ENCODE measurements at regions not wholly inside any gene's neighbourhood (a gene's known extent, or its start where the extent isn't known, plus 50 kb on each side); places are given as distances from the start of the nearest gene placed in this dataset.
"Not testable (repeated sequence)": the region's sequence is repeated elsewhere in the genome, so short reads cannot be mapped to it uniquely, and the experiment has no call there.

DNA sequence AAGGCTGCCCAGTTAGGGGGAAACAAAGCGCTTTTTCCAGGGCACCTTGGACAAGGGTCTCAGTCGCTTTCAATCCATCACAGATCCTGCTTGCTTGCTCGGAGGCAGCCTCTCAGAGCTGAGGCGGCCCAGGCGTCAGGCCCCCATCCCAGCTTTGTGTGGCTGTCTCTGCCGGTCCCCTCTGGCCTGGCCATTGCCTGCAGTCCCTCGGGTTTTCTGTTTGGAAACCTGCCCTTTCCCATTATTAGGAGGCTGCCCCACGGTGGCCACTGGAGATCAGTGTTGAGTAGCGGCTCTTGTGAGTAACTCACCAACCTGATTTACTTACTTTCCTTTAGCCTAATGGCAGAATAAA is 216.1 kb downstream of the GLRX3 start:
- DNase-seq = peak; percentile 63

DNA sequence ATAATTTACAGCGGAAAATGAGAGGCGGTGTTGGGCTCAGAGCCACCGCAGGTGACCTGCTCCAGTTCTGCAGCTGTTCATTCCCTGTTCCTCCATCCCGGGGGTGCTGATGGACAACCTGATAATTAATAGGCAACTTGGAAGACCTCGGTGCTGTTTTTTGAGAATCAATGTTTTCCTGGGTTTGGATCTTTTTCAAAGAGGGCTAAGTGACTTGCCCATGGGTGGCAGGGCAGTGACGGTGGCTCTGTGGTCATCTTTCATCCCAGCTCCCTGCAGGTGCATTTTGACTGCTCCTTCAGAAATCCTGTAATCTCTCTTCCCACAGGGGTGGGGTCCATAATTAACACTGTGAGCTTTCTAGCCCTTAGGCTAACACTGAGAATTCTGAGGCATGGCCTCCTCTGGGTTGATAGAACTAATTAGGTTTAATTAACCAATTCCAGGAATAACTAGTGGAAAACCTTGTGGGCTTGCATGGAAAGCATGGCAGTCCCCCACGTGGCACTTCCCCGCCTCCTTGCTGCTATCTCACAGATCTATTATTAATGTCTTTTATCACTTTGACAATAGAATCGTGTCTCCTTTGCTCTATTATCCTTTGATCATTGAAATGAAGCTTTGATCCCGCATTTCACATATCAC is 217.9 kb downstream of the GLRX3 start:
- DNase-seq = no peak

DNA sequence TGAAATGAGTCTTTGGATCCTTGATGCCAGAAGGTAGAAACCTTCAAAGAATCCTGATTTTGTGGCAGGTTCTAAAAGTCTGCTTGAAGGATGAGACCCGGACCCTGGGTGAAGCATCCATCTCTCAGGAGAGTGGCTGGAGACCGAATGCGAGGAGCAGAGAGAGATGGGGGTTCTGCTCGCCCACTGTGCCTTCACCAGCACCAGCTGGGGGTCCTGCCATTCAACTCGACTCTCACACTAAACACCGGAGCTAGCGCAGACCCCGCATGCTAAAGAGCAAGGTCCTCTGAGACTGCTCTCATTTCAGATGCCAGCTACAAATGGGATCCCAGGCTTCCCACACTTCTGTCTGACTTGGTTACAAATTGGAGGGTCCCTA is 218.4 kb downstream of the GLRX3 start:
- no peak for DNase-seq

DNA sequence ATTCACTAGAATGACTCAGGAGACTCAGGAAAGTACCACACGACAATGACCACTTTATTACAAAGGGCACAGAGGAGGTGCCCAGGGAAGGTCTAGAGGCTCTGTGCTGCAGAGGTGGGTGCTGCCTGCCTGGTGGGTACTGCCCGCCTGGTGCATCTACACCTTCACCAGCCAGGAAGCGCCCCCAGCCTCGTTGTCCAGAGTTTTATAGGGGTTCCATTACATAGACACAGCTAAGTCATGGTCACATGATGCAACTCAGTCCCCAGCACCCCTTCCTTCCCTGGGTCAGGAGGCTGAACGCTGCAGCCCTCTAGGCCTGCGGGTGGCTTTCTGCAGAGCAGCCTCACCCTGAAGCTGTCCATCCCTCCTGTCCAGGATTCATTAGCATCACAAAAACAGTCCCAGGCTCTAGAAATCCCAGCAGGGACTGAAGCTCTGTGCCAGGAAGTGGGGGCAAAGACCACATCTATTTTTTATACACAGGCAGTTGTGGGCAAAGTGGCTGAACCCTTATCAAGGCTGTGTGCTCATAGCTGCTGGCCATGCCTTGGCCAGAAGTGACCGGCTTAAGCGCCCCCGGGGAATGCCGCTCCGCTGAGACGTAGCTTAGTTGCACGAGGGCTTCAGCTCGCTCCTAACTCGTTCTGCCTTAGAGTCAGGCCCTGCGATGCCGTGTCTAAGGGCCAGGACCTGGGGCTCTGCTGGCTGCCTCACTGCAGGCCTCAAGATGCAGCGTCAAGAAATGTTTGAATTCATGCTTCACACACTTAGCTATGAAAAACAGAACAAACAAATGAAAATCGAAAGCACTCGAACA is 219.0 kb downstream of the GLRX3 start:
- no peak for DNase-seq

DNA sequence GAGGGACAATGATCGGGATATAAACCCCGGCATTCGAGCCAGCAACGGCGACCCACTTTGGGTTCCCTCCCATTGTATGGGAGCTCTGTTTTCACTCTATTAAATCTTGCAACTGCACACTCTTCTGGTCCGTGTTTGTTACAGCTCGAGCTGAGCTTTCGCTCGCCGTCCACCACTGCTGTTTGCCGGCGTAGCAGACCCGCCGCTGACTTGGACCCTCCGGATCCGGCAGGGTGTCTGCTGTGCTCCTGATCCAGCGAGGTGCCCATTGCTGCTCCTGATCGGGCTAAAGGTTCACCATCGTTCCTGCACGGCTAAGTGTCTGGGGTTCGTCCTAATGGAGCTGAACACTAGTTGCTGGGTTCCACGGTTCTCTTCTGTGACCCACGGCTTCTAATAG is 220.2 kb downstream of the GLRX3 start:
- not testable (repeated sequence) for DNase-seq

DNA sequence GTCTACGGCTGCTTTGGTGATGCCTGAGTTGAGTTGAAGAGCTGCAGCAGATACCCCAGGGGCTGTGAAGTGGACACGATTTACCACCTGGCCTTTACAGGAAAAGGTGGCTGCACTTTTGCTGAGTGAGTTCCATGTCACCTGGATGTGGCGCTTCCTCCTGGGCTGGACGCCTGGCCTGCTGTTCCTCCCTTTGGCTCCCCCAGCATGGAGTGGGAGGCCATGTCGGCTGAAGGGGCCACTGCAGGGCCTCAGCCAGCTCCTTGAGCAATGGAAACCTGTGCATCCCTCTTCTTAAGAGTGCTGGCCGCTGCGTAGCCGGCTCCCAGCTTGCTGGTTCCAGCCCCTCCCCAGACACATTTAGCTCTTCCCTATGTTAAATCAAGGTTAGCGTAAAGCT is 221.0 kb downstream of the GLRX3 start:
- no peak for DNase-seq

DNA sequence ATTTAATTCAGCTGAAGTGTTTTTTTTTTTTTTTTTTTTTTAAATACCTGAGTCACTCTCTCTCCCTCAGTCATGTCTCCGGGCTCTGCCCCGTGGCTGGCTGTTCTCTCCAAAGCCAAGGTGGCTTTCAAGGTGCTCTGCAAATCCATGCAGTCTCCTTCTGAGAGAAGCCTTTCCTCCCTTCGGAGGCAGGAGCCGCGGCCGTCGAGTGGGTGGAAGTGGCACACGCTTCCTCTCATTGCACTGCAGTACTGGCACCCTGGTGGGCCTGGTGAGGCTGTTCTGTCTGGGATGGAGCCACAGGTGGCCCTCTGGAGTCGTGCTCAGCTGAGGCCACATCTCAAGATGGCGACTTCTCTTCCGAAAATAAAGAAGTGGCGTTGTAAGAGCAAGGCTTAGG is 221.8 kb downstream of the GLRX3 start:
- DNase-seq = no peak

DNA sequence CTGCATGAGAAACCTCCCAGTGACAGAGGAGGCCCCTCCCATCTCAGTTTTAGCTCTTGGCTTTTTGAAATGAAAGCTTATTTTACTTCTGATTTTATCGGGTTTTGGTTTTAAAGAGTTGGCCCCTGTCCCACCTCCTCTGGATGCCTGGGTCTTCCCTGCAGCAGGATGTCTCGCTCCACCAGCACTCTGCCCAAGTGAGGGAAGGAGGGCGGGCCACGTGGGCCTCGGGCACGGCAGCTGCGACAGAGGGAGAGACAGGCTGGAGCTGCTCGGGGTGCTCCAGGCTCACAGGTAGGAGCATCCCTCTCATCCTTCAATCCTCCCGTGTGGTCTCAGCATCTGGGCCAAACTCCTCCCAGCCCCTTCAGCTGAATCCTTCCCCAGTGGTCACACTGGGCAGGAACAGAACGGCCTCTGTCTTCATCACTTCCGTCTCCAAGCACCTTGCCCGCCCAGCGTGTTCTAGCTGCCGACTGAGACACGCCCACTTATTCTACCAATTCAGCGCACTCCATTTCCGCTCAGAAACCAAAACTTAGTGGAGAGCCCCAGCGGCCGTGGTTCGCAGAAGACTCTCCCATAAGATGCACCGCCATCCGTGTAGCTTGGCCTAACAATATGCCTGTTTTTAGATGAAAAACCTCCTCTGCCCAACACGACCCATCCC is 222.9 kb downstream of the GLRX3 start:
- DNase-seq = no peak

DNA sequence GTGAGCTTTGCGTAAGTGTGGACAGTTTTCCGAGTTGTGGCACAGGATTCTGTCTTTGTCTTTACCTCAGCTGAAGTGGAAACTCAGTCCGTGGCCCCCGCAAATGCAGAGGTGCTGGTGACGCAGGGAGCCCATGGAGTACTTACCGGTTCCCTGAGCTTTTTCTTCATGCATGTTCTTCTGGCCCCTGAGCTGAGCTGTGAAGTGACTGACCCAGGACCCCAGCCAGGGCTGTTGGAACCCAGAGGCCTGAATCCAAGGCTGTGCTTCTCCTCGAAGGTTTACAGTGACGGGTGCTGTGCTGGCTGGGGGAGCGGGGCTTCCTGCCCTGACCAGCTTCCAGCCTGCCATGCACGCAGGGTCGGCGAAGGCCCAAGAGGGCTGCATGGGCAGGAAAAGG is 223.5 kb downstream of the GLRX3 start:
- no peak for DNase-seq

DNA sequence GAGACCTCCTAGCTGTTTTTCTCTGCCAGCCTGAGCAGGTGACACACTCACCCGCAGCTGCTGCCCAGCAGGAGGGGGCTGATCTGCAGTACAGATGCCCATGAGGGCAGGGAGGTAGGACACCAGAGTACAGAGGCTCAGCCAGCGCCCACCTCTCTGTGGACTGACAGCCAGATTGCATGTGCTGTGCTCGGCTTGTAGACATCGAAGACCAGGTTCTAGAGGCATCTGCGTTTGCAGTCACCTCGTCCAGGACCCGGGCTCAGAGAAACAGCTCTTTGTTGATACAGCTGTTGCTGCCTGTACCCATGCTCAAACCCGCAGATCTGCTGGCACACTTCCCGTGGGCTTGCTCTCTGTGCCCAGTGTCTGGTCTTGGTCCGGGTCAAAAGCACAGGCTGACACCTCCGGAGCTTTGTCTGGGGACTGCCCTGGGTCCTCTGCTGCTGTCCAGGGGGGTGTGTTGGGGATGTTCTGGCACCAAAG is 224.7 kb downstream of the GLRX3 start:
- DNase-seq = no peak

DNA sequence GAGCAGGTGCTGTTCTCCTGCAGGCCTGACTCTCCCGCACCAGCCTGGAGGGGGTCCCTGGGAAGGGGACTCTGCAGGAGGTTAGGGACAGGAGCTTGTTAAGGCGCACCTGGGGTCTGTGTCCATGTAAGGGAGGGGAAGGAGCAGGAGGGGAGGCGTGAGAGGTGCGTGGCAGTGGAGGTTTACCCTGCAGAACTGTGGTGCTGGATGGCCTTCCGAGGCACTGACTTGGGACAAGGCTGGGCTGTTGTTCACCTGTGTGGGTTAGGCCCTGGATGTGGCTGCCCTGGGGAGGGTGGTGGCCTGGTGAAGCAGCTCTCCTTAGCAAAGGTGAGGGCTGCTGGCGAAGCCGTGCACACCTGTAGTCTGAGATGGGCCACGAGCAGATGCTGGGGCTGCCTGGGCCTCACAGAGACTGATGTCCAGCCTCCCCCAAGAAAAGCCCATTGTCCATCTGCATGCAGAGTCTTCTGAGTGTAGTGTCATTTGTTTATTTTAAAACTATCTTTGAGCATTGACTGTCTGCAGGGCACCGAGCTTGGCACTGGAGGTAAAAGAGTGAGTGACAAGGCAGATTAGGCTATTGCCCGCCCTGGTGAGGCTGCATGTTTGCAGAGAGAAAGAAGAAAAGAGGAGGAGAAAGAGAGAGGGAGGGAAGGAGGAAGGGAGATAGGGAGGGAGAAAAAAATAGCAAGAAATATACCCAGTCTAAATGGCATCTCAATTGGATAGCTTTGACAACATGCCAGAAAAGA is 225.3 kb downstream of the GLRX3 start:
- DNase-seq = no peak

DNA sequence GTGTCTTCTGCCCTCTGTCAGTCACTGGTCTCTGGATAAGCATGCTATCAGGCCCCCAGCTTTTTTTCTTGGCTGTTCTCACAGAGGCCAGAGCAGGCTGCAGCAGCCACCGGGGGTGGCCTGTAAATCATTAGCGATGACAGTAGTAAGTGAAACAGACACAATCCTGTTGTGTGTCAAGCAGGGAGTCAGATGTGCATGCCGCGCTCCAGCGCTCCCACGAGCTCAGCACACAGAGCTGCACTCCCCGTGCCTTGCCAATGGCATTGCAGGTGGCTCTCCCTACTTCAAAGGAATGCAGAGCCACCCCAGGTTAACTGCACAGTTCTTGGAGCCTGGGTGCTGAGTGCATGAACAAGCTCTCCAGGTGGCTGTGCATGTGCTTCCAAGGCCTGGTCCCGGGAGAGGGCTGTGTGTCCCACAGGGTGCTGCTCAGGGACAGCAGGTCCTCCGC is 226.1 kb downstream of the GLRX3 start:
- peak; percentile 56 for DNase-seq

DNA sequence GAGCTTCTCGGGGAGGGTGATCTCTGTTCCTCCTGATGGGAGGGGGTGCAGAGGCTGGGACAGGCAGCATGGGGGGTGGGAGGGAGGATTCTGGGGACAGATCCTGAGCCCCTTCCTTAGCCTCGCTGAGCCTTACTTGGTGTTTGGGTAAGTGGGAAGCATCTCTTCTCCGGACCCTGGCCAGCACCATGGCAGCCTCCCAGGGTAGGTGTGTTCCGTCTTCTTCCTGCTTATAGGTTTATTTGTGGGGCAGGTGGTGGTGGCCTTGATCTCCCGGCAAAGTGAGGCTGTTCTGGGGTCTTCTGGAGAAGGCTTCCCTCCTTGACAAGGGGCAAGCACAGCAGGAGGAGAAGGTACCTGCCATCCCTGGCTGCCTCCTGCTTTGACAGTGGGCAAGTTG is 226.9 kb downstream of the GLRX3 start:
- no peak for DNase-seq

DNA sequence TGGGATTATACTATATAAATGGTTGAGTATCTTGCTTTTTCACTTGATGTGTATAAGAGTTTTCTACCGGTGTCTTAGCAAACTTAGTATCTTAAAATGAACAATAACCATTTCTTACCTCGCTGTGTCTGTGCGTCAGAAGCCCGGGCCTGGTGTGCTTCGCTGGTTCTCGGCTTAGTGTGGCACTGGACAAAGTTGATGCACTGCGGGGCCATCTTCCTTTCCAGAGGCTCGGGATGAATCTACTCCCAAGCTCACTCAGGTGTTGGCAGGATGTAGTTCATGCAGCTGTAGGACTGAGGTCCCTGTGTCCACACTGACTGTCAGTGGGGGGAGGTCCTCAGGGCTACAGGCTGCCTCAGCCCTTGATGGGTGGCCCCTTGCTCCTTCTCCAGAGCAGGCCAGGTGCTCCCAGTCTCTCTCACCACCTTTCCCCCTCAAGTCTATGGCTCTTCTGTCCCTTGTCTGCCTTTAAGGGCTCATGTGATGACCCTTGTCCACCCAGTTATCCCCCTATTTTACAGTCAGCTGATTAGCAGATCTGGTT is 227.8 kb downstream of the GLRX3 start:
- DNase-seq = no peak

DNA sequence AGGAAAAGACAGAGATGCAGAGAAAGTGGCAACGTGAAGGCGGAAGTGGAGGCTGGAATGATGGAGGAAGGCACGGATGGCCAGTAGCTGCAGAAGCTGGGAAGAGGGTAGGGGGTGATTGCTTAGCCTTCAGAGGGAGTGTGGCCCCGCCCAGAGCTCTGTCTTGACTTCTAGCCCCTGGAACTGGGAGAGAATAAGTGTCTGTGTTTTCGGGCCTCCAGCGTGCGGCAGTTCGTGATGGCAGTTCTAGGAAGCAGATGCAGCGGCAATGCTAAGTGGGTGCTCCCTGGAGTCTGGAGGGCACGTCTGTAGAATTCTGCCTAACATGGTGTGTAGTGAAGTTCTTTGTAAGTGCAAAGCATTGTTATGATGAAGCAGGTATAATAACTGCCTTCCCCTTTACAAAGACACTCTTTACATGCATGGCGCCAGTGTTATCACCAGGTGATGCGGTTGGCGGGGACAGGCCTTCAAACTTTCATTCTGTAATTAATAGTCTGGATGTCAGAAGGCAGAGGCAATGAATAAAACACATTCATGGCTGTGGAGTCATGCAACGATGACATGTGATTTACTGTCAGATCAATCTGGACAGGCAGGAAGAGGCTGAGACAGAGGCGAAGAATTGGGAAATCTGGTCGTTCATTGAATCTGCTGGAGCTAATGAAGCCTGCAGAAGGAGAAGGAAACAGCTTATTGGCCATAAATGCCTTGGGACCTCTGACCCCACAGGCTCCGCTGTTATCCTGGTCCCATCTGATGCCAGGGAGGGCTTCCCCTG is 228.6 kb downstream of the GLRX3 start:
- DNase-seq = no peak

DNA sequence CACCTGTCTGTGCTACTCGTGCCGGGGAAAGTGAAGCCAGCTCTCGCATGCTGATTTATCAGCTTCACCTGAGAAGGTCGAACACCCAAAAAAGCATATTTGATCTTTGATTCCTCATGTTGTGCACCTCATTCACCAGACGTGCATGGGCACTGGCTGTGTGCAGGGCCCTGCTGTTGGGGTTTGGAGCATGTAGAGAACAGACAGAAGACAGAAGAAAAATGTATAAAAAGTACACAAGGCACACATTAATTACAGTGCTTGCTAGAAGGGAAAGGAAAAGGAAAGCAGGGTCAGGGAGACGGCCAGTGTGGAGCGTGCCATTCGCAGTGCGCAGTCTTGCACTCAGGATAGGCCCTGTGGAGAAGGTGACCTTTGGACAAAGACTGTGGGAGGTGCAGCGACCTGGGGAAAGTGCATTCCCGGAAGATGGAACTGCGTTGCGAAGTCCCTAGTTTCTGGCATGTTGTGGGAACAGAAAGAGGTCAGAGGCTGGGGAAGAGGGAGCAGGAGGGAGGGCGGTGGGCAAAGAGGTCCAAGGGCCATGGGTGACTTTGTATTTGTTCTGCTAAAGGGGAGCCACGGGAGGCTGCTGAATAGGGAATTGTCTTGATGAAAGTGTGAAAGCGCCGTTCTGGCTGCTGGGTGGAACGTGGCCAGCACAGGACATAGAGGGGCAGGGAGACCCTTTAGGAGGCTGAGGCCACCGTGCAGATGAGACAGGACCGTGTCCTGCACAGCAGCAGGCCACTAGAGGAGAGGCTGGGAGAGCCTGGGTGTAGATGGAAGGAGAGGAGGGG is 232.8 kb downstream of the GLRX3 start:
- DNase-seq = no peak

DNA sequence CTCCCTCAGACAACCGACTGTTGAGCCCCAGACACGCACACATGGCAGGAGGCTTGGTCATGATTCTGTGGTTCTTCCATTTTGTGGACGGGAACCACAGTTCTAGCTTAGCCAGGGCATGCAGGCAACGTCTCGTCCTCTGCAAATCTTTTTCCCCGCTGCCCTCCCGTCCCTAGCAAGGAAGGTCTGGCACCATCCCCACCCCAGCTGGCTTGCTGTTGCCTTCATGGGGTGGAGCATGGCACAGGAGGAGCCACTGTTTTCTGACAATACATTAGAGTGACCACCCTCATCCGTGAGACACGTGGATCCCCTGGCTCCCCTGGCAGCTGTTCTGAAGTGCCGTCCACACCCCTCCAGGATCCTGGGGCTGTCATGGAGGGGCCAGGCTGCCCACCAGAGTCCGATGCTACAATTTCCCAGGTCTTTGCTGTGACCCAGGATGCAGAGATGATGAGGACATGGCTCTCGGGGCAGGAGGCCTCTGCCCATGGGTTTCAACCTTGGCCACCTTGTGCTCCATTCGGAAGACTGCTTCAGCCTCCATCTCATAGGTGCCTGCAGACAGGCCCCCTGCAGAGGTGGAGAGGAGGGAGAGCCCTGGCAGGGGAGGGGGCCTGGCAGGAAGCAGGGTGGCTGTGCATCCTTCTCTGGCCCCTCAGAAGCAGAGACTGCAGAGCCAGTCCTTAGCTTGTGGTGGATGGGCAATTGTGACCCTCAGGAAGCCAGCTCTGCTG is 233.6 kb downstream of the GLRX3 start:
- no peak for DNase-seq

DNA sequence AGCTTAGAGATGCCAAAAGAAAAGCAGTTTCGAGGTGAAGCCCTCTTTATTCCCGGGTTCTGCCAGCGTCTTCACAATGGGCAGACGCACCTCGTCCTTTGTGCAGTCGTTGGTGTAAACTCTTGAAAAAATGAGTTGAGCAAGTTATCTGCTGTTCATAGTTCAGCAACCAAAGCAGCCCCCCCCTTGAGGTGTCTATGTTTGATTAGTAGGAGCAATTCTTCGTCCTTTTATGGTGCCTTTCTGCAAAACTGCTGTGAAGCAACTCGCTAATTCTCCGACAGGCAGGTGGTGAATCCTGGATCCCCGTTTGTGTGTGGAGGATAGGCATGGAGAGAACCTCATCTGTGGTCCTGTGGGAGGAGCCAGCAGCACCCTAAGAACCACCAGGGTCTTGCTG is 234.5 kb downstream of the GLRX3 start:
- DNase-seq = no peak

DNA sequence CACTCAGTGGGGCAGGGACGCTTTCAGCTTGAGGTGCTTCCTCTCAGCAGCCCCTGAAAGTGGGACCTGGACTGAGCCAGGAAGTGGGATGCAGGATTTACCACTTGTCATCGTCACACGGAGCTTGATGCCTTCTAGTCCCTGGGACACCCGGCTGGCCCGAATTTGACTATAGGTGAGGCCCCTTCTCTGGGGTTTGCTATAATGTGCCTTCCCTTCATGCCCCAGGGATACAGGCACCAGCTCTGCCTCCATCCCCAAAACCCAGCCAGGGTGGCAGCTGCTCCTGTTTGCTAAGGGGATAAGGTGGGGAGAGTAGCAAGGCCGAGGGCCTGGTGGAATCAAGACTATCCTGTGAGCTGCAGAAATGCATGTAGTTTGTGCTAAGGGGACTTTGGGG is 235.0 kb downstream of the GLRX3 start:
- no peak for DNase-seq

DNA sequence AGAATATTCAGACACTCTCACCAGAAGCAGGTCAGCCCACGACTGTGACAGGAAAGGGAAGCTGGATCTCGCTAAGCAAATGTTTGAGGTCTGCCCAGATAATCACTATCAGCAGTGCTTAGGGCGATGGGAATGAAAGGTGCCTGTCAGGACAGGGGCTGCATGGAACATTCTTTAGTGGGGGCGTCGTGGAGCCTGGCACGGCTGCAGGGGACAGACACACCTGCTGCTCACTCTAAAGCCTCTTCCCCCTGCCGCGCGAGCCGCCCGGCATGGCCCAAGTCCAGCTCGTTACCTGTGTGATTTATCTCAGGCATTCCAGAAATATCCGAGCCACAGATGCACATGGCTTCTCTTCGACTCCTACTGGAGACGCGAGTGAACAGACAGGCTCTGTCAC is 235.5 kb downstream of the GLRX3 start:
- DNase-seq = no peak

DNA sequence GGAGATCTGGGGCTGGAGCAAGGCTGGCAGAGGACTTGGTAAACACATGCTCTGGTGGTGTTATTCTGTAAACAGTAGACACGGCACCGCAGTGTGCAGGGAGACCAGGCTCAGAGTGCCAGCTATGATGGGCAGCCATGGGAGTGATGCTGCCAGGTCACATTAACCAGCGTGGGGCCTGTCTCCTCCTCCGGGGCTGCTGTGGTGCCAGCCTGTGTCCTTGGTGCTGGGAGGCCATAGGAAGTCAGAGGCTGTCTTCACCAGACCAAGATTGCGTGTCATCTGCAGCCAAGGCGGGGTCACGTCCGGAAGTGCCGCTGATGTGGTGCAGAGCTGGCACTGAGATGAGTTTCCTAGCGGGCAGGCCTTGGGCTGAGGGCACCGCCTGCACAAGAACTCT is 236.0 kb downstream of the GLRX3 start:
- DNase-seq = no peak

All from retina (tissue), 1 donor.